Testis (tissue), 2 donors: ENCODE measurements at regions not wholly inside any gene's neighbourhood (a gene's known extent, or its start where the extent isn't known, plus 50 kb on each side); places are given as distances from the start of the nearest gene placed in this dataset.

Experiments used
- DNase-seq: peaks from one replicate; pipeline ENCODE4 v3.0.0-alpha.2; 2019
- H3K27ac ChIP-seq, 2 donors: fragments of 200-600 bp; sonication (generic); one replicate each; pipeline ENCODE4 v1.5.1; 2019
- H3K27me3 ChIP-seq: fragments of 200-600 bp; sonication (generic); one replicate; pipeline ENCODE4 v1.5.1; 2019
- H3K36me3 ChIP-seq: fragments of 200-600 bp; sonication (generic); one replicate; pipeline ENCODE4 v1.5.1; 2017; ENCODE audit warnings: low read depth; ENCODE audit errors: missing control alignments
- H3K4me1 ChIP-seq: fragments of 200-600 bp; sonication (generic); one replicate; pipeline ENCODE4 v1.5.1; 2019
- H3K4me3 ChIP-seq, 2 donors: fragments of 200-600 bp; sonication (generic); one replicate each; pipeline ENCODE4 v1.5.1; 2017 to 2019
- H3K9me3 ChIP-seq: fragments of 200-600 bp; sonication (generic); one replicate; pipeline ENCODE4 v1.5.1; 2017
- CTCF ChIP-seq, 3 experiments: fragments of 450-650 bp in 2 of 3; fragments of 200-600 bp in 1 of 3; sonication (generic) in 1 of 3; IDR thresholded peaks; one replicate each; pipeline ENCODE4 v1.5.1; 2016 to 2019; ENCODE audit warnings: antibody characterized with exemption in 3 of 3, mild to moderate bottlenecking in 2 of 3, moderate library complexity in 1 of 3
- POLR2A ChIP-seq: fragments of 450-650 bp; IDR thresholded peaks from one replicate; pipeline ENCODE4 v1.6.1; 2017; ENCODE audit warnings: antibody characterized with exemption, mild to moderate bottlenecking, moderate library complexity
- WGBS, 2 donors: methylation state at CpG; one replicate each; pipeline ENCODE4 v1.1.5; 2018; 5-methylcytosine and 5-hydroxymethylcytosine counted together
- intact Hi-C: fragments of 100-400 bp; cut with DNase I; formaldehyde crosslinking; loops from one replicate; pipeline ENCODE4 v1.15.1; 2023; ENCODE audit warnings: low total_unique reads

DNA sequence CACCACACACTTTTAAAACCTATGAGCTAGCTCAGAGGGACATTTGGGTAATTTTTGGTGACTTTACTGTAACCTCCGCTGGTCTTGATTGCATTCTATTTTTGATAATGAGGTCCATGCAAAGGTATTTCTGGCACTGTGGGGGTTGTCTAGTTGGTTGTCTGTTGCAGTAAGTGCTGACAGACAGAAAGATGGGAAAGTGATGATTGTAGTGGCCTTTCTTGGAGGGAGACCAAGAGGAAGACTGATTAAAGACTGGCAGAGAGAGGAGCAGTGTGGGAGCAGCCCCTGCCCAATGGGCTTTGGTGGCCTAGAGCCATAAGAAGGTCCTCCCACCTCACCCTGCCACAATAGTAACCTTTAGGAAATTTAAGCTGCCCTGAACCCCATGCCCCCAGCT lies 173.4 kb upstream of the CTBP2 start:
- DNase-seq: no peak
- H3K4me1 ChIP-seq: no peaks in the 10 kb centered on the region
- no peak overlapping the region for H3K27ac ChIP-seq
- intact Hi-C loops: no loop called here
- no peaks in the 10 kb centered on the region for H3K9me3 ChIP-seq
- H3K27me3 ChIP-seq: no peaks in the 10 kb centered on the region
- H3K4me3 ChIP-seq: no peak overlapping the region
- 63 to 84% methylated on average over 1 of the region's 1 CpG for WGBS, 2 donors
- TF ChIP-seq POLR2A (no peak), CTCF (IDR thresholded peaks at IDR 0.05) (no peak)
- H3K36me3 ChIP-seq: no peaks in the 10 kb centered on the region

DNA sequence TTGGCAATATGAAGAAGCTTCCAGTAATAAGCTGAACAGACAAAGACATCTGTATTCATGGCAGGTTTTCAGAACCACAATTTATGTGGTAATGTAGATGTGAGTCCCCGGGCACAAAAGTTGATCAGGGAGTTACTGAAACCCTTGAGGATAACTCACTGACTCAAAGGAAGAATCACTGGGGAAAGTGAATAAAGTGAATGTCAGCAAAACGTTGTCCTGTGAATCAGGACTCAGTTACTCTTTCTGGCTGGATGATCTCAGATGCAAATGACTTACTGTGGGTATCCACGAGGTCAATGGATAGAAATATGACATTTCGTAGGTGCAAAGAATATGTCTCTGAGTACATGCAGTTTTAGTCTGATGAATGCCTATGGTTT lies 172.8 kb upstream of the CTBP2 start:
- Histone ChIP-seq H3K27ac (no peak overlapping the region), H3K9me3 (no peaks in the 10 kb centered on the region), H3K36me3 (no peaks in the 10 kb centered on the region), H3K4me3 (no peak overlapping the region), H3K4me1 (no peaks in the 10 kb centered on the region), H3K27me3 (no peaks in the 10 kb centered on the region)
- DNase-seq: no peak
- intact Hi-C loops: no loop called here
- 61 to 79% methylated on average over 4 of the region's 4 CpGs for WGBS, 2 donors
- no peak for TF ChIP-seq CTCF (IDR thresholded peaks at IDR 0.05)
- no peak for TF ChIP-seq POLR2A

GRCh38 chr10:125332548-125333208 lies 172.3 kb upstream of the CTBP2 start:
- no peak for DNase-seq
- Histone ChIP-seq H3K9me3 (no peaks in the 10 kb centered on the region), H3K4me1 (no peaks in the 10 kb centered on the region), H3K36me3 (no peaks in the 10 kb centered on the region), H3K27ac (no peak overlapping the region), H3K27me3 (no peaks in the 10 kb centered on the region), H3K4me3 (no peak overlapping the region)
- TF ChIP-seq CTCF (IDR thresholded peaks at IDR 0.05): no peak
- TF ChIP-seq POLR2A: no peak
- 78 to 80% methylated on average over 6 of the region's 6 CpGs for WGBS, 2 donors
- intact Hi-C loops: no loop called here

- Histone ChIP-seq H3K4me3 (no peak overlapping the region), H3K36me3 (no peaks in the 10 kb centered on the region), H3K27me3 (no peaks in the 10 kb centered on the region), H3K4me1 (no peaks in the 10 kb centered on the region), H3K27ac (no peak overlapping the region), H3K9me3 (no peaks in the 10 kb centered on the region)
- no peak for TF ChIP-seq CTCF (IDR thresholded peaks at IDR 0.05)
- no peak for TF ChIP-seq POLR2A
- intact Hi-C loops: no loop called here
- 87 to 96% methylated on average over 7 of the region's 7 CpGs for WGBS, 2 donors
- DNase-seq: no peak
These were observed 170.7 kb upstream of the CTBP2 start for GRCh38 chr10:125331056-125331455.

- Histone ChIP-seq H3K27me3 (no peaks in the 10 kb centered on the region), H3K4me1 (no peaks in the 10 kb centered on the region), H3K9me3 (no peaks in the 10 kb centered on the region), H3K27ac (no peak overlapping the region), H3K4me3 (no peak overlapping the region), H3K36me3 (no peaks in the 10 kb centered on the region)
- WGBS, 2 donors: 68 to 70% methylated on average over 6 of the region's 6 CpGs
- no peak for TF ChIP-seq CTCF (IDR thresholded peaks at IDR 0.05)
- TF ChIP-seq POLR2A: no peak
- intact Hi-C loops: no loop called here
- no peak for DNase-seq
These were observed 168.7 kb upstream of the CTBP2 start for GRCh38 chr10:125329056-125329455.
